ENCODE measurements at regions not wholly inside any gene's neighbourhood (a gene's known extent, or its start where the extent isn't known, plus 50 kb on each side); places are given as distances from the start of the nearest gene placed in this dataset.

DNA sequence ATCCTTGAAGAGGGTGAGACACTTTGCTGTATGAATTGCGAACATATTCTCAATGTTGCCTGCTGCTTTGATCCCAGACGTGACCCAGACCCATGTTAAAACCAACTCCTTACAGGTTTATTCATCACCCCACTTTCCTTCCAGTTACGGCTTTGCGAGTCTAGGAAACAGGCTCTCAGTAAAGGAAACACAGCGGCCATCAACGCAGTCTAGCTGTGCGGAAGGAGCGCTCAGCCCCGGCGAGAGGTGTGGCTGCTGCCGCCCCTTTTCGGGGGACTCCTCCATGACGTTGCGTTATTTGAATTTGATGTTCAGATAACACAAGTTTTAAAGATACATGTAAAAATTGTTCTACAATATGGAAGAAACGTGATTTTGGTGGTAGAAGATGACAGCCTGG, 206.4 kb upstream of the FAT1 start:
- TF ChIP-seq, protein P1, sequence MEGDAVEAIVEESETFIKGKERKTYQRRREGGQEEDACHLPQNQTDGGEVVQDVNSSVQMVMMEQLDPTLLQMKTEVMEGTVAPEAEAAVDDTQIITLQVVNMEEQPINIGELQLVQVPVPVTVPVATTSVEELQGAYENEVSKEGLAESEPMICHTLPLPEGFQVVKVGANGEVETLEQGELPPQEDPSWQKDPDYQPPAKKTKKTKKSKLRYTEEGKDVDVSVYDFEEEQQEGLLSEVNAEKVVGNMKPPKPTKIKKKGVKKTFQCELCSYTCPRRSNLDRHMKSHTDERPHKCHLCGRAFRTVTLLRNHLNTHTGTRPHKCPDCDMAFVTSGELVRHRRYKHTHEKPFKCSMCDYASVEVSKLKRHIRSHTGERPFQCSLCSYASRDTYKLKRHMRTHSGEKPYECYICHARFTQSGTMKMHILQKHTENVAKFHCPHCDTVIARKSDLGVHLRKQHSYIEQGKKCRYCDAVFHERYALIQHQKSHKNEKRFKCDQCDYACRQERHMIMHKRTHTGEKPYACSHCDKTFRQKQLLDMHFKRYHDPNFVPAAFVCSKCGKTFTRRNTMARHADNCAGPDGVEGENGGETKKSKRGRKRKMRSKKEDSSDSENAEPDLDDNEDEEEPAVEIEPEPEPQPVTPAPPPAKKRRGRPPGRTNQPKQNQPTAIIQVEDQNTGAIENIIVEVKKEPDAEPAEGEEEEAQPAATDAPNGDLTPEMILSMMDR (IDR thresholded peaks at IDR 0.05; ENCODE audit: insufficient read depth, low read length, poor library complexity, severe bottlenecking) = no peak
- no peak for TF ChIP-seq EZH2phosphoT487 (conservative IDR thresholded peaks at IDR 0.05; ENCODE audit: low read length)

Measured in SU-DHL-6 (cell line).